ENCODE measurements at regions not wholly inside any gene's neighbourhood (a gene's known extent, or its start where the extent isn't known, plus 50 kb on each side); places are given as distances from the start of the nearest gene placed in this dataset.

- DNase-seq (ENCODE audit: low spot score), result no peak
- POLR2A ChIA-PET, result no interaction called here
- Histone ChIP-seq H3K79me2 (ENCODE audit: insufficient read depth, low read length) (no peaks in the 10 kb centered on the region), H3K4me3 (replicated peaks in 1 of 3; ENCODE audit: insufficient read depth in 1 of 3, low read depth in 2 of 3, low read length in 3 of 3) (no peak overlapping the region), H3K27ac (ENCODE audit: extremely low read length, insufficient read depth, low read length) (no peak overlapping the region), H3K9ac (ENCODE audit: insufficient read depth, low read depth, low read length) (no peak overlapping the region), H3K36me3 (replicated peaks in 1 of 2; ENCODE audit: control insufficient read depth in 1 of 2, insufficient read depth in 2 of 2, low read length in 2 of 2) (no peaks in the 10 kb centered on the region), H3K9me3 (ENCODE audit: low read length) (no peaks in the 10 kb centered on the region), H4K20me1 (ENCODE audit: insufficient read depth, low read length) (no peaks in the 10 kb centered on the region), H2AFZ (ENCODE audit: low read length) (no peak overlapping the region), H3K4me1 (ENCODE audit: insufficient read depth, low read length) (no peaks in the 10 kb centered on the region), H3K4me2 (ENCODE audit: low read depth, low read length) (no peak overlapping the region), H3K27me3 (ENCODE audit: control insufficient read depth in 1 of 2, insufficient read depth in 2 of 2, low read length in 2 of 2) (no peaks in the 10 kb centered on the region)
- FAIRE-seq, result no peak
- intact Hi-C loops (cut with micrococcal nuclease; ENCODE audit: unreplicated experiment) (no loop called here), in situ Hi-C loops (cut with HindIII; ENCODE audit: extremely low pct_ligation_motif_present, low pct_unique_long_range_greater_than_20kb) (no loop called here)
- no TSS peak for BruUV-seq (replicated peaks)
- no peak for ATAC-seq
- CTCF ChIA-PET (ENCODE audit: low intra/inter-chr PET ratio, low total read pairs), result no interaction called here
- no peak for TF ChIP-seq HMGA1 (CRISPR knock-in tag; conservative IDR thresholded peaks at IDR 0.05)
- no peak for TF ChIP-seq ZNF501 (CRISPR knock-in tag; IDR thresholded peaks at IDR 0.05)
- TF ChIP-seq KDM5A (IDR thresholded peaks at IDR 0.05; ENCODE audit: borderline replicate concordance, low read length), result no peak
- no peak for TF ChIP-seq ZBTB26 (CRISPR knock-in tag; IDR thresholded peaks at IDR 0.05; ENCODE audit: borderline replicate concordance)
- no peak for TF ChIP-seq THYN1 (CRISPR knock-in tag; IDR thresholded peaks at IDR 0.05; ENCODE audit: borderline replicate concordance, low read depth)
- no peak for TF ChIP-seq XBP1 (CRISPR knock-in tag; IDR thresholded peaks at IDR 0.05)
- no peak for TF ChIP-seq AFF4 (CRISPR knock-in tag; IDR thresholded peaks at IDR 0.05)
- no peak for TF ChIP-seq POLR2G (IDR thresholded peaks at IDR 0.05; ENCODE audit: low read depth, low read length)
- TF ChIP-seq PAF1 (CRISPR knock-in tag; IDR thresholded peaks at IDR 0.05), result no peak
- no peak for TF ChIP-seq TRIM24 (CRISPR knock-in tag; IDR thresholded peaks at IDR 0.05)
- no peak for TF ChIP-seq ZNF18 (CRISPR knock-in tag; IDR thresholded peaks at IDR 0.05; ENCODE audit: insufficient replicate concordance)
- no peak for TF ChIP-seq NBN (conservative IDR thresholded peaks at IDR 0.05)
- no peak for TF ChIP-seq MAX (IDR thresholded peaks at IDR 0.05)
These were observed 1930.2 kb upstream of the PCDH20 start for GRCh38 chr13:63345835-63346234.
